ENCODE measurements at regions not wholly inside any gene's neighbourhood (a gene's known extent, or its start where the extent isn't known, plus 50 kb on each side); places are given as distances from the start of the nearest gene placed in this dataset.

GRCh38 chr14:95445161-95445560, 71.3 kb downstream of the SYNE3 start:
- TF ChIP-seq ZKSCAN5 (CRISPR knock-in tag; IDR thresholded peaks at IDR 0.05) (no peak), USF2 (IDR thresholded peaks at IDR 0.05; ENCODE audit: low read depth, low read length) (no peak), USF2 (CRISPR knock-in tag; IDR thresholded peaks at IDR 0.05; ENCODE audit: borderline replicate concordance) (no peak), KLF16 (CRISPR knock-in tag; IDR thresholded peaks at IDR 0.05) (no peak), CTCF (CRISPR knock-in tag; IDR thresholded peaks at IDR 0.05) (no peak), ZNF382 (CRISPR knock-in tag; IDR thresholded peaks at IDR 0.05; ENCODE audit: borderline replicate concordance) (no peak), ZNF331 (CRISPR knock-in tag; IDR thresholded peaks at IDR 0.05) (no peak), ZNF264 (CRISPR knock-in tag; IDR thresholded peaks at IDR 0.05) (no peak), SOX6 (IDR thresholded peaks at IDR 0.05) (no peak), SOX6 (CRISPR knock-in tag; IDR thresholded peaks at IDR 0.05) (no peak), HNRNPH1 (optimal IDR thresholded peaks at IDR 0.05; ENCODE audit: low read depth, low read length) (no peak), HOMEZ (CRISPR knock-in tag; IDR thresholded peaks at IDR 0.05; ENCODE audit: low read depth) (no peak), FOXK1 (CRISPR knock-in tag; IDR thresholded peaks at IDR 0.05; ENCODE audit: borderline replicate concordance, low read depth) (no peak), MIER3 (CRISPR knock-in tag; IDR thresholded peaks at IDR 0.05; ENCODE audit: borderline replicate concordance) (no peak), SRF (IDR thresholded peaks at IDR 0.05; ENCODE audit: low read depth, low read length) (no peak), ZNF761 (CRISPR knock-in tag; conservative IDR thresholded peaks at IDR 0.05) (no peak)

Measured in HepG2 (cell line).